Fibroblast of lung (primary cell): ENCODE measurements at regions not wholly inside any gene's neighbourhood (a gene's known extent, or its start where the extent isn't known, plus 50 kb on each side); places are given as distances from the start of the nearest gene placed in this dataset.

ENCODE experiments used
- DNase-seq, 2 donors: peaks; one replicate each; pipeline versions ENCODE4 v3.0.0 to v3.0.0-alpha.2; 2010; ENCODE audit warnings: low read depth in 2 of 2
- H2AFZ ChIP-seq: 2 replicates; pipeline ENCODE4 v1.5.1; 2012; ENCODE audit warnings: low read length, control low read depth, inconsistent platforms
- H3K27ac ChIP-seq: 2 replicates; pipeline ENCODE4 v1.5.1; 2011; ENCODE audit warnings: low read length, control low read depth; ENCODE audit not compliant: insufficient read depth
- H3K27me3 ChIP-seq: 2 replicates; pipeline ENCODE4 v1.5.1; 2011; ENCODE audit warnings: mild to moderate bottlenecking, low read length; ENCODE audit not compliant: control insufficient read depth, insufficient read depth
- H3K36me3 ChIP-seq: 2 replicates; pipeline ENCODE4 v1.5.1; 2011; ENCODE audit warnings: low read length; ENCODE audit not compliant: control insufficient read depth, insufficient read depth
- H3K4me1 ChIP-seq: 2 replicates; pipeline ENCODE4 v1.5.1; 2011; ENCODE audit warnings: low read length; ENCODE audit not compliant: control insufficient read depth, insufficient read depth; ENCODE audit errors: extremely low read depth
- H3K4me2 ChIP-seq: 2 replicates; pipeline ENCODE4 v1.5.1; 2011; ENCODE audit warnings: low read length, control low read depth; ENCODE audit not compliant: insufficient read depth; ENCODE audit errors: extremely low read depth
- H3K4me3 ChIP-seq, 4 experiments: fragments of 200-600 bp in 1 of 4; sonication (generic) in 1 of 4; replicated peaks in 1 of 4; 2 replicates each; pipeline ENCODE4 v1.5.1; 2011 to 2016; ENCODE audit warnings: low read length in 4 of 4, low read depth in 3 of 4, mild to moderate bottlenecking in 3 of 4, control low read depth in 2 of 4, inconsistent platforms in 1 of 4, mixed read lengths in 1 of 4; ENCODE audit not compliant: insufficient read depth in 1 of 4; ENCODE audit errors: control extremely low read depth in 1 of 4
- H3K79me2 ChIP-seq: 2 replicates; pipeline ENCODE4 v1.5.1; 2012; ENCODE audit warnings: mild to moderate bottlenecking, low read length, inconsistent platforms; ENCODE audit not compliant: control insufficient read depth, insufficient read depth
- H3K9ac ChIP-seq: 2 replicates; pipeline ENCODE4 v1.5.1; 2011; ENCODE audit warnings: mild to moderate bottlenecking, low read length, control low read depth; ENCODE audit not compliant: insufficient read depth
- H3K9me3 ChIP-seq: 2 replicates; pipeline ENCODE4 v1.5.1; 2012; ENCODE audit warnings: low read depth, low read length; ENCODE audit not compliant: control insufficient read depth, insufficient read depth
- H4K20me1 ChIP-seq: 2 replicates; pipeline ENCODE4 v1.5.1; 2011; ENCODE audit warnings: low read length; ENCODE audit not compliant: control insufficient read depth, insufficient read depth; ENCODE audit errors: extremely low read depth
- CTCF ChIP-seq, 2 donors: IDR thresholded peaks in 1 of 2; conservative IDR thresholded peaks in 1 of 2; 1 replicate in 1 of 2; 2 replicates in 1 of 2; pipeline ENCODE4 v1.5.1; 2011 to 2012; ENCODE audit warnings: low read length in 2 of 2, control low read depth in 1 of 2, inconsistent platforms in 1 of 2, low read depth in 1 of 2, mild to moderate bottlenecking in 1 of 2
- EZH2 ChIP-seq: IDR thresholded peaks from 2 replicates; pipeline ENCODE4 v1.5.1; 2012; ENCODE audit warnings: low read length, control low read depth, mild to moderate bottlenecking; ENCODE audit errors: missing control alignments

GRCh38 chr2:72003124-72003523 lies 144.5 kb downstream of the CYP26B1 start:
- Histone ChIP-seq H3K9ac (no peak overlapping the region), H2AFZ (no peak overlapping the region), H3K4me3 (no peak overlapping the region), H3K36me3 (no peaks in the 10 kb centered on the region), H3K4me1 (no peaks in the 10 kb centered on the region), H3K27me3 (no peaks in the 10 kb centered on the region), H3K27ac (no peak overlapping the region), H3K9me3 (no peaks in the 10 kb centered on the region), H4K20me1 (no peaks in the 10 kb centered on the region), H3K4me2 (no peak overlapping the region), H3K79me2 (no peaks in the 10 kb centered on the region)
- DNase-seq = no peak
- TF ChIP-seq EZH2 = no peak
- TF ChIP-seq CTCF (conservative IDR thresholded peaks at IDR 0.05 in 1 of 2, IDR thresholded peaks at IDR 0.05 in 1 of 2; ENCODE audit: low read depth in 1 of 2, low read length in 2 of 2) = no peak

- H3K4me2 ChIP-seq = no peak overlapping the region
- H3K27me3 ChIP-seq = no peaks in the 10 kb centered on the region
- H2AFZ ChIP-seq = no peak overlapping the region
- DNase-seq = no peak
- no peaks in the 10 kb centered on the region for H3K79me2 ChIP-seq
- TF ChIP-seq CTCF (conservative IDR thresholded peaks at IDR 0.05 in 1 of 2, IDR thresholded peaks at IDR 0.05 in 1 of 2; ENCODE audit: low read depth in 1 of 2, low read length in 2 of 2) = no peak
- TF ChIP-seq EZH2 = no peak
- H3K27ac ChIP-seq = no peak overlapping the region
- H3K36me3 ChIP-seq = no peaks in the 10 kb centered on the region
- H3K9me3 ChIP-seq = no peaks in the 10 kb centered on the region
- no peak overlapping the region for H3K9ac ChIP-seq
- H3K4me1 ChIP-seq = no peaks in the 10 kb centered on the region
- no peak overlapping the region for H3K4me3 ChIP-seq
- no peaks in the 10 kb centered on the region for H4K20me1 ChIP-seq
Measured at GRCh38 chr2:72001937-72002690, 145.5 kb downstream of the CYP26B1 start.

- no peaks in the 10 kb centered on the region for H4K20me1 ChIP-seq
Measured at GRCh38 chr2:72000110-72000509, 147.6 kb downstream of the CYP26B1 start.

More at GRCh38 chr2:72000110-72000509, 147.6 kb downstream of the CYP26B1 start:
- Histone ChIP-seq H3K4me3 (no peak overlapping the region), H3K4me1 (no peaks in the 10 kb centered on the region), H3K27ac (no peak overlapping the region), H3K27me3 (no peaks in the 10 kb centered on the region), H3K9ac (no peak overlapping the region), H3K9me3 (no peaks in the 10 kb centered on the region), H3K4me2 (no peak overlapping the region), H2AFZ (no peak overlapping the region), H3K79me2 (no peaks in the 10 kb centered on the region), H3K36me3 (no peaks in the 10 kb centered on the region)
- DNase-seq = no peak
- TF ChIP-seq EZH2 (no peak), CTCF (conservative IDR thresholded peaks at IDR 0.05 in 1 of 2, IDR thresholded peaks at IDR 0.05 in 1 of 2; ENCODE audit: low read depth in 1 of 2, low read length in 2 of 2) (no peak)
